ENCODE measurements at regions not wholly inside any gene's neighbourhood (a gene's known extent, or its start where the extent isn't known, plus 50 kb on each side); places are given as distances from the start of the nearest gene placed in this dataset.

DNA sequence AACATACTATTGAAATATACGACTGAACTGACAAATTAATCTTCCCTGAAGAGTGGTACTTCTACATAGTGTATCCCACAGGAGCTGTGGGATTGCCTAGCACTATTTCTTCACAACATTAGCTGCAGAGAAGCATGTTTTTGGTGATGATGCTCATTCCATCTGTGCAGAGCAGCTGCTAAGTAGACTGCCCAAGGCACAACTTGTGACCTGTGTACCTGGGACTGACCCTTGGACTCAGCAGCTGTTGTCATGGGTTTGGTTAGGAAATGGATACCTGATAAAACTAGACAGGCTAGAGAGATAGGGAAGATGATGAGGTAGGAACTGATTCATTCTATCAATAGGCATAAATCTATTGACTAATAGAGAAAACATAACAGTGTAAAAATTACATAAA, 1204.0 kb downstream of the DSC3 start:
- intact Hi-C loops (cut with micrococcal nuclease), result no loop called here
- Mint-ChIP-seq H3K4me1 (no peaks in the 10 kb centered on the region), H3K27ac (no peak overlapping the region), H3K27me3 (no peaks in the 10 kb centered on the region), H3K4me3 (no peak overlapping the region), H3K36me3 (ENCODE audit: low read depth) (no peaks in the 10 kb centered on the region), H3K9me3 (peaks cover 9% of the 10 kb centered on the region)
- DNase-seq (no peak), ATAC-seq (ENCODE audit: low read depth) (no peak)
- ChIA-PET POLR2A (no interaction called here), CTCF (no interaction called here)
- TF ChIP-seq, protein P1, sequence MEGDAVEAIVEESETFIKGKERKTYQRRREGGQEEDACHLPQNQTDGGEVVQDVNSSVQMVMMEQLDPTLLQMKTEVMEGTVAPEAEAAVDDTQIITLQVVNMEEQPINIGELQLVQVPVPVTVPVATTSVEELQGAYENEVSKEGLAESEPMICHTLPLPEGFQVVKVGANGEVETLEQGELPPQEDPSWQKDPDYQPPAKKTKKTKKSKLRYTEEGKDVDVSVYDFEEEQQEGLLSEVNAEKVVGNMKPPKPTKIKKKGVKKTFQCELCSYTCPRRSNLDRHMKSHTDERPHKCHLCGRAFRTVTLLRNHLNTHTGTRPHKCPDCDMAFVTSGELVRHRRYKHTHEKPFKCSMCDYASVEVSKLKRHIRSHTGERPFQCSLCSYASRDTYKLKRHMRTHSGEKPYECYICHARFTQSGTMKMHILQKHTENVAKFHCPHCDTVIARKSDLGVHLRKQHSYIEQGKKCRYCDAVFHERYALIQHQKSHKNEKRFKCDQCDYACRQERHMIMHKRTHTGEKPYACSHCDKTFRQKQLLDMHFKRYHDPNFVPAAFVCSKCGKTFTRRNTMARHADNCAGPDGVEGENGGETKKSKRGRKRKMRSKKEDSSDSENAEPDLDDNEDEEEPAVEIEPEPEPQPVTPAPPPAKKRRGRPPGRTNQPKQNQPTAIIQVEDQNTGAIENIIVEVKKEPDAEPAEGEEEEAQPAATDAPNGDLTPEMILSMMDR (IDR thresholded peaks at IDR 0.05), result no peak

DNA sequence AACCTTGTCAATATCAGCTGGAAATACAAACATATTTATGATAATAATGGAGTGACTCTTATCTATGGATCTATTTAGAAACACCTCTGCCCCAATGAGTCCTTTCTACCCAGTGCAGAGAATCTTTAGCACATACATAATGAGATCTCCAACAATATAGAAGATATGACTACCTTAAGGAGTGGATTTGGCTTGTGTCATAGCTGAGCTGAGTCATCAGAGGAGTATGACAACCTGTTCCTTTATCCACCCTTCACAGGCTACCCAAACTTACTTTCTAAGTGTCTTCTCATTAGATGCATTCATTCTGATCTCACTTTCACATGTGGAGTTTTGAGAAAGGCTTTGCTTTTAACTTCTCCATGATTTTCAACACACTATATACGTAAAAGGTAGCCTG, 1218.9 kb downstream of the DSC3 start:
- ChIA-PET CTCF (no interaction called here), POLR2A (no interaction called here)
- DNase-seq (no peak), ATAC-seq (ENCODE audit: low read depth) (no peak)
- intact Hi-C loops (cut with micrococcal nuclease), result no loop called here
- Mint-ChIP-seq H3K4me1 (no peaks in the 10 kb centered on the region), H3K4me3 (no peak overlapping the region), H3K27ac (no peak overlapping the region), H3K36me3 (ENCODE audit: low read depth) (no peaks in the 10 kb centered on the region), H3K27me3 (no peaks in the 10 kb centered on the region), H3K9me3 (peaks cover 8% of the 10 kb centered on the region)
- TF ChIP-seq, protein P1 (IDR thresholded peaks at IDR 0.05), result no peak

DNA sequence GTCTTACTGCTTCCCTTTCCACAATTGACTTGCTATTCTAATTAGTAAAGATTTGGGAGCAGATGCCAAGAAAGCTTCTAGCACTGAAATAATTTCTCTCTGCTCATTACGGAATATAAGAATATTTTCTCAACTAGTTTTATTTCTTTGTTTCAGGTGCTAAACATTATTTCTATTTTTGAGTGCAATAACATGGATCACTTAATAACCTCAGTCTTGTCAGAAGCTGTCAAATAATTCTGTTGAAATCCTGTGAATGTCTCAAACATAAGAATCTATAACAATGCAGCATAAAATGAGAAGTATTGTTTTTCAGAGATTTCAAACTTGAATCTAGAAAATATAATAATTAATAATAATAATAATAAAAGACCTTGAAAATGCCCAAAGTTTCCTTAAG, 1221.0 kb downstream of the DSC3 start:
- intact Hi-C loops (cut with micrococcal nuclease), result no loop called here
- Mint-ChIP-seq H3K4me1 (no peaks in the 10 kb centered on the region), H3K27me3 (no peaks in the 10 kb centered on the region), H3K27ac (no peak overlapping the region), H3K9me3 (peaks cover 14% of the 10 kb centered on the region), H3K4me3 (no peak overlapping the region), H3K36me3 (ENCODE audit: low read depth) (no peaks in the 10 kb centered on the region)
- ATAC-seq (ENCODE audit: low read depth), result no peak
- TF ChIP-seq, protein P1 (IDR thresholded peaks at IDR 0.05), result no peak
- no peak for DNase-seq
- ChIA-PET CTCF (no interaction called here), POLR2A (no interaction called here)

DNA sequence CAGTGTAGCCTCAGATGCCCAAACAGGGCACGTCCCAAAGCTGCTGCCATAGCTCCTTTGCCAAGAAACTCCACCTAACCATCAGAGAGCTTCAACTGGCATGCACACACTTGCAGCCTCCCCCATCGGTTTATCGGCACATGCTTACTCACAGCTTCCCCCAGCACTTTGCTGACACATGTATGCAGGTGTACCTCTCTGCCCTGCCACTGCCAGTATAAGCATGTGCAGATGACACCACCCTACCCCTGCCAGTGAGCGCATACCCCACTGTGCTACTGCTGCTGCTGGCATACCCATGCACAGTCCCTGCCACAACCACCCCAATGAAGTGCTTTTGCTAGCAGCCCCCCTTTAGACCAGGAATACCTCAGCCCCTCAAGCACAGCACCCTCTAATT, 1231.0 kb downstream of the DSC3 start:
- POLR2A ChIA-PET, result no interaction called here
- intact Hi-C loops (cut with micrococcal nuclease), result no loop called here

DNA sequence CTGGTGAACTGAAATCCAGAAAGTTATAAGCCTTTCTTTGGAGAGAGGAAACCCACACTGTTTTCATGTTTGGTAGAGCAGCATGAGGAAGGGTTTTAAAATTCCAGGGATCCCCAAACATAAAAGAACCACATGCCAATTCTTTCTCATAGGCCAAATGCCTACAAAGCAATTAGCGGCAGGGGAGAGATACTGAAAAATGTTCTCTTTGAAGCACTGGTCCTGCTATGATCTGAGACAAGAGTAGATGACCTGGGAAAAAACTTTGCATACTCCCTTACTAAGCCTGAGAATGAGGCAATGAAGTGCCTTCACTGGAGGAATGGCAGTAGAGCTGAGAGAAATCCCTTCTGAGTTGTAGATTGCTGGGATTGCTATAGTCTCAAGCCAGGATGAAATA, 1261.7 kb downstream of the DSC3 start:
- H3K27ac Mint-ChIP-seq, result no peak overlapping the region
- no peak overlapping the region for H3K4me3 Mint-ChIP-seq
- ChIA-PET POLR2A (no interaction called here), CTCF (no interaction called here)
- no peak for ATAC-seq (ENCODE audit: low read depth)
- no peaks in the 10 kb centered on the region for H3K27me3 Mint-ChIP-seq
- H3K9me3 Mint-ChIP-seq, result peaks cover 6% of the 10 kb centered on the region
- no peak for DNase-seq
- TF ChIP-seq, protein P1 (IDR thresholded peaks at IDR 0.05), result no peak
- H3K36me3 Mint-ChIP-seq (ENCODE audit: low read depth), result no peaks in the 10 kb centered on the region
- intact Hi-C loops (cut with micrococcal nuclease), result no loop called here
- no peaks in the 10 kb centered on the region for H3K4me1 Mint-ChIP-seq

More for the DNA sequence above, 1231.0 kb downstream of the DSC3 start:
- ATAC-seq (ENCODE audit: low read depth) (no peak), DNase-seq (no peak)
- Mint-ChIP-seq H3K9me3 (peaks cover 3% of the 10 kb centered on the region), H3K36me3 (ENCODE audit: low read depth) (no peaks in the 10 kb centered on the region), H3K27ac (no peak overlapping the region), H3K27me3 (no peaks in the 10 kb centered on the region), H3K4me1 (no peaks in the 10 kb centered on the region), H3K4me3 (no peak overlapping the region)
- CTCF ChIA-PET, result no interaction called here
- TF ChIP-seq, protein P1 (IDR thresholded peaks at IDR 0.05), result no peak
